ENCODE measurements at regions not wholly inside any gene's neighbourhood (a gene's known extent, or its start where the extent isn't known, plus 50 kb on each side); places are given as distances from the start of the nearest gene placed in this dataset.

- CTCF ChIA-PET: no interaction called here
- H3K9me3 ChIP-seq (ENCODE audit: low read depth, low read length, poor library complexity, severe bottlenecking): peaks cover 17% of the 10 kb centered on the region
- no peak overlapping the region for H3K27ac ChIP-seq (ENCODE audit: low read depth, low read length, poor library complexity, severe bottlenecking)
- no TSS peak for BruUV-seq (replicated peaks)
- no peaks in the 10 kb centered on the region for H3K4me1 ChIP-seq (ENCODE audit: insufficient read depth, low read length, poor library complexity, severe bottlenecking)
- TF ChIP-seq EZH2 (IDR thresholded peaks at IDR 0.05; ENCODE audit: borderline replicate concordance, low read depth, low read length, poor library complexity, severe bottlenecking) (no peak), CTCF (conservative IDR thresholded peaks at IDR 0.05; ENCODE audit: low read depth, low read length) (no peak)
- DNase-seq (ENCODE audit: low spot score): no peak
- POLR2A ChIA-PET (ENCODE audit: low non-redundant PET): no interaction called here
- intact Hi-C loops (cut with micrococcal nuclease; ENCODE audit: unreplicated experiment): no loop called here
- no peaks in the 10 kb centered on the region for H3K27me3 ChIP-seq (replicated peaks; ENCODE audit: insufficient read depth, low read depth, low read length, poor library complexity)
- H3K4me3 ChIP-seq (ENCODE audit: low read depth, low read length, poor library complexity, severe bottlenecking): no peak overlapping the region
- no peaks in the 10 kb centered on the region for H3K36me3 ChIP-seq (ENCODE audit: insufficient read depth, low read length, poor library complexity, severe bottlenecking)
Observed at GRCh38 chr4:10979032-10979431, 294.5 kb upstream of the CLNK start.

- Histone ChIP-seq H3K9me3 (ENCODE audit: low read depth, low read length, poor library complexity, severe bottlenecking) (peaks cover 22% of the 10 kb centered on the region), H3K4me3 (ENCODE audit: low read depth, low read length, poor library complexity, severe bottlenecking) (no peak overlapping the region), H3K27me3 (replicated peaks; ENCODE audit: insufficient read depth, low read depth, low read length, poor library complexity) (no peaks in the 10 kb centered on the region), H3K4me1 (ENCODE audit: insufficient read depth, low read length, poor library complexity, severe bottlenecking) (no peaks in the 10 kb centered on the region), H3K36me3 (ENCODE audit: insufficient read depth, low read length, poor library complexity, severe bottlenecking) (no peaks in the 10 kb centered on the region), H3K27ac (ENCODE audit: low read depth, low read length, poor library complexity, severe bottlenecking) (no peak overlapping the region)
- POLR2A ChIA-PET (ENCODE audit: low non-redundant PET): no interaction called here
- no peak for DNase-seq (ENCODE audit: low spot score)
- CTCF ChIA-PET: no interaction called here
- intact Hi-C loops (cut with micrococcal nuclease; ENCODE audit: unreplicated experiment): no loop called here
- BruUV-seq (replicated peaks): no TSS peak
- TF ChIP-seq CTCF (conservative IDR thresholded peaks at IDR 0.05; ENCODE audit: low read depth, low read length): no peak
- no peak for TF ChIP-seq EZH2 (IDR thresholded peaks at IDR 0.05; ENCODE audit: borderline replicate concordance, low read depth, low read length, poor library complexity, severe bottlenecking)
Observed at GRCh38 chr4:10977534-10977933, 293.0 kb upstream of the CLNK start.

- ChIA-PET CTCF (no interaction called here), POLR2A (ENCODE audit: low non-redundant PET) (no interaction called here)
- Histone ChIP-seq H3K4me3 (ENCODE audit: low read depth, low read length, poor library complexity, severe bottlenecking) (no peak overlapping the region), H3K27ac (ENCODE audit: low read depth, low read length, poor library complexity, severe bottlenecking) (no peak overlapping the region), H3K4me1 (ENCODE audit: insufficient read depth, low read length, poor library complexity, severe bottlenecking) (no peaks in the 10 kb centered on the region), H3K27me3 (replicated peaks; ENCODE audit: insufficient read depth, low read depth, low read length, poor library complexity) (no peaks in the 10 kb centered on the region), H3K9me3 (ENCODE audit: low read depth, low read length, poor library complexity, severe bottlenecking) (peaks cover 27% of the 10 kb centered on the region), H3K36me3 (ENCODE audit: insufficient read depth, low read length, poor library complexity, severe bottlenecking) (no peaks in the 10 kb centered on the region)
- DNase-seq (ENCODE audit: low spot score): no peak
- intact Hi-C loops (cut with micrococcal nuclease; ENCODE audit: unreplicated experiment): no loop called here
- BruUV-seq (replicated peaks): no TSS peak
- TF ChIP-seq EZH2 (IDR thresholded peaks at IDR 0.05; ENCODE audit: borderline replicate concordance, low read depth, low read length, poor library complexity, severe bottlenecking) (no peak), CTCF (conservative IDR thresholded peaks at IDR 0.05; ENCODE audit: low read depth, low read length) (no peak)
Observed at GRCh38 chr4:10974371-10974770, 289.8 kb upstream of the CLNK start.

All from A673 (cell line).